Testis (tissue), 2 donors: ENCODE measurements at regions not wholly inside any gene's neighbourhood (a gene's known extent, or its start where the extent isn't known, plus 50 kb on each side); places are given as distances from the start of the nearest gene placed in this dataset.
A peak's percentile ranks its signal among the peaks of the same experiment; 100 is the strongest.

Experiments
- DNase-seq: peaks from one replicate; pipeline ENCODE4 v3.0.0-alpha.2; 2019
- H3K27ac ChIP-seq, 2 donors: fragments of 200-600 bp; sonication (generic); one replicate each; pipeline ENCODE4 v1.5.1; 2019
- H3K27me3 ChIP-seq: fragments of 200-600 bp; sonication (generic); one replicate; pipeline ENCODE4 v1.5.1; 2019
- H3K36me3 ChIP-seq: fragments of 200-600 bp; sonication (generic); one replicate; pipeline ENCODE4 v1.5.1; 2017; ENCODE audit warnings: low read depth; ENCODE audit errors: missing control alignments
- H3K4me1 ChIP-seq: fragments of 200-600 bp; sonication (generic); one replicate; pipeline ENCODE4 v1.5.1; 2019
- H3K4me3 ChIP-seq, 2 donors: fragments of 200-600 bp; sonication (generic); one replicate each; pipeline ENCODE4 v1.5.1; 2017 to 2019
- H3K9me3 ChIP-seq: fragments of 200-600 bp; sonication (generic); one replicate; pipeline ENCODE4 v1.5.1; 2017
- CTCF ChIP-seq, 3 experiments: fragments of 450-650 bp in 2 of 3; fragments of 200-600 bp in 1 of 3; sonication (generic) in 1 of 3; IDR thresholded peaks; one replicate each; pipeline ENCODE4 v1.5.1; 2016 to 2019; ENCODE audit warnings: antibody characterized with exemption in 3 of 3, mild to moderate bottlenecking in 2 of 3, moderate library complexity in 1 of 3
- POLR2A ChIP-seq: fragments of 450-650 bp; IDR thresholded peaks from one replicate; pipeline ENCODE4 v1.6.1; 2017; ENCODE audit warnings: antibody characterized with exemption, mild to moderate bottlenecking, moderate library complexity
- WGBS, 2 donors: methylation state at CpG; one replicate each; pipeline ENCODE4 v1.1.5; 2018; 5-methylcytosine and 5-hydroxymethylcytosine counted together
- intact Hi-C: fragments of 100-400 bp; cut with DNase I; formaldehyde crosslinking; loops from one replicate; pipeline ENCODE4 v1.15.1; 2023; ENCODE audit warnings: low total_unique reads

- Histone ChIP-seq H3K4me3 (no peak overlapping the region), H3K27ac (no peak overlapping the region), H3K36me3 (no peaks in the 10 kb centered on the region), H3K27me3 (no peaks in the 10 kb centered on the region), H3K4me1 (no peaks in the 10 kb centered on the region), H3K9me3 (no peaks in the 10 kb centered on the region)
- intact Hi-C loops: no loop called here
- WGBS, 2 donors: 71 to 92% methylated on average over 2 of the region's 2 CpGs
- no peak for DNase-seq
- TF ChIP-seq POLR2A (no peak), CTCF (IDR thresholded peaks at IDR 0.05) (no peak)
Measured at GRCh38 chr4:188647820-188648370, 508.7 kb downstream of the TRIML1 start.

GRCh38 chr4:188649635-188650034 is 510.4 kb downstream of the TRIML1 start:
- WGBS, 2 donors: 81 to 82% methylated on average over 7 of the region's 7 CpGs
- intact Hi-C loops: no loop called here
- DNase-seq: no peak
- TF ChIP-seq CTCF (IDR thresholded peaks at IDR 0.05) (no peak), POLR2A (no peak)
- no peaks in the 10 kb centered on the region for H3K4me1 ChIP-seq
- H3K4me3 ChIP-seq: no peak overlapping the region
- no peak overlapping the region for H3K27ac ChIP-seq
- no peaks in the 10 kb centered on the region for H3K36me3 ChIP-seq
- no peaks in the 10 kb centered on the region for H3K9me3 ChIP-seq
- H3K27me3 ChIP-seq: no peaks in the 10 kb centered on the region

- H3K9me3 ChIP-seq: no peaks in the 10 kb centered on the region
- H3K4me1 ChIP-seq: no peaks in the 10 kb centered on the region
- WGBS, 2 donors: 58 to 65% methylated on average over 4 of the region's 4 CpGs
- H3K36me3 ChIP-seq: no peaks in the 10 kb centered on the region
- intact Hi-C loops: no loop called here
- TF ChIP-seq POLR2A (no peak), CTCF (IDR thresholded peaks at IDR 0.05) (no peak)
- no peaks in the 10 kb centered on the region for H3K27me3 ChIP-seq
- H3K4me3 ChIP-seq: no peak overlapping the region
- no peak for DNase-seq
- no peak overlapping the region for H3K27ac ChIP-seq
Measured at GRCh38 chr4:188650516-188650915, 511.3 kb downstream of the TRIML1 start.

- H3K4me1 ChIP-seq: no peaks in the 10 kb centered on the region
- H3K36me3 ChIP-seq: no peaks in the 10 kb centered on the region
- no peak overlapping the region for H3K27ac ChIP-seq
- no peak for TF ChIP-seq POLR2A
- TF ChIP-seq CTCF (IDR thresholded peaks at IDR 0.05): no peak
- H3K27me3 ChIP-seq: no peaks in the 10 kb centered on the region
- no peak overlapping the region for H3K4me3 ChIP-seq
- intact Hi-C loops: no loop called here
- no peak for DNase-seq
- H3K9me3 ChIP-seq: no peaks in the 10 kb centered on the region
- WGBS, 2 donors: 85 to 87% methylated on average over 5 of the region's 5 CpGs
Measured at GRCh38 chr4:188657365-188657764, 518.1 kb downstream of the TRIML1 start.

- no peak for TF ChIP-seq POLR2A
- peak in 2 of 3 experiments; percentile 29 to 39 for TF ChIP-seq CTCF (IDR thresholded peaks at IDR 0.05)
- intact Hi-C loops: no loop called here
- no peaks in the 10 kb centered on the region for H3K36me3 ChIP-seq
- peak overlapping the region; percentile 40 to 55 for H3K4me3 ChIP-seq
- peak; percentile 76 for DNase-seq
- H3K27ac ChIP-seq: no peak overlapping the region
- H3K27me3 ChIP-seq: no peaks in the 10 kb centered on the region
- 69 to 76% methylated on average over 20 to 48 of the region's 48 CpGs for WGBS, 2 donors
- H3K4me1 ChIP-seq: no peaks in the 10 kb centered on the region
- H3K9me3 ChIP-seq: no peaks in the 10 kb centered on the region
Measured at GRCh38 chr4:188658958-188659522, 519.8 kb downstream of the TRIML1 start.
